GM12891 (cell line): ENCODE measurements at regions not wholly inside any gene's neighbourhood (a gene's known extent, or its start where the extent isn't known, plus 50 kb on each side); places are given as distances from the start of the nearest gene placed in this dataset.

Experiments
- POLR2A ChIP-seq: IDR thresholded peaks from 2 replicates; pipeline ENCODE4 v1.6.1; 2011; ENCODE audit warnings: low read depth, low read length, control low read depth
- POLR2AphosphoS5 ChIP-seq: IDR thresholded peaks from 2 replicates; pipeline ENCODE4 v1.6.1; 2011; ENCODE audit warnings: low read depth, low read length, control low read depth
- POU2F2 ChIP-seq: IDR thresholded peaks from 2 replicates; pipeline ENCODE4 v1.6.1; 2011; ENCODE audit warnings: low read depth, mild to moderate bottlenecking, control low read depth, low read length, moderate library complexity

DNA sequence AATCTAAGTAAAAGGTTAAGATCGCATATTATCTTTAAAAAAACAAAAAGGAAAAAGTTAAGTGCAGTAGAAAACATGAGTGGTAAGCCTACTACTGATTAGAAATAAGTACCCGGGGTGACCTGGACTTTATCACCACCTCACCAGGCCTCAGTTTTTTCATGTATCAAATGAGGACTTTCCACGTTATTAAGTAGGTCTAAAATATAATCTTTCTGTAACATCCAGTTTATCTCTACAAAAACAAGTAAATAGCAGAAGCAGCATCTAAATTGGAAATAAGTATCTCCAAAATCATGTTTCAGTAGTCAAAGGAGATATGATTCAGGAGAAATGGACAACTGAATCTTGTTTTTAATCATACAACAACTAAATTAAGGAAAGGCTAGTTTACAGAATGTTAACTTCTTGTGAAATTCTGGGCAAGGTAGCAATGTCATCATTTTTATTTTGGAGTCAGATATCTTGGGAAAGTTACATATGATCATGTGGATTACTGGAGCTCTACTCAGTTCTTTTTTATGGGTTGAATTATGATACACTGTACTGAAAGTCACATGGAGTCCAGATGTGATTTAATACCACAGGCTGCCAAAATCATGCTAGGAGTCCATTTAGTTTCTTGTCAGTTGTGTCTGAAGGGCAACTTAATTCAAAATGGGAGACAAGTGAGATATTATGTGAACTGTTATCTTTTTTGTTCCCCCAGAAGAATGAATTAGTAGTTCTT is 114.7 kb upstream of the PRL start:
- TF ChIP-seq POLR2A: no peak
- TF ChIP-seq POU2F2: no peak
- no peak for TF ChIP-seq POLR2AphosphoS5
